LNCaP clone FGC (cell line): ENCODE measurements at regions not wholly inside any gene's neighbourhood (a gene's known extent, or its start where the extent isn't known, plus 50 kb on each side); places are given as distances from the start of the nearest gene placed in this dataset.

Source experiments
- DNase-seq: peaks from one replicate; pipeline ENCODE4 v3.0.0-alpha.2; 2011; ENCODE audit warnings: low read depth
- H3K4me3 ChIP-seq: 2 replicates; pipeline ENCODE4 v1.5.1; 2011; ENCODE audit warnings: mild to moderate bottlenecking, low read depth, low read length, control low read depth
- TF ChIP-seq, protein P1 (sequence below): IDR thresholded peaks from 2 replicates; pipeline ENCODE4 v1.5.1; 2012; ENCODE audit warnings: mild to moderate bottlenecking; ENCODE audit not compliant: control insufficient read depth, insufficient read depth; ENCODE audit errors: extremely low read depth

DNA sequence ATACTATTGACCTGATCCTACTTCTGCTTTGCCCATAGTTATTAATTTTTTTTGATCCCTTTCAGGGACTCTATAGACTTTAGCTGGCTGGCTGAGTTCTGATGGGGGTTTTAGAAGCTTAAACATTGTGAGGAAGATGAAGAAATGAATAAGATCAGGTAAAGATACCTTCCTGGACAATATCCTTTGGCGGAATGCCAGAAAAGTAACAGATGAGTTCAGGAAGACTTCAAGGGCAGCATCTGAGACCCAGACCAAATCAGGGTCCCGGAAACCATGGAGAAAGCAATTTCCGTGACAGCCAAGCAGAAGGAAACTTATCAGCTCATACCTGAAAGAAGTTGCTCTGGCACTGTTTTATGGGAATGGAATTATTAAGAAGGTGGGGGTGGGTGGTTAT, 100.4 kb downstream of the XCL2 start:
- DNase-seq, result no peak
- TF ChIP-seq, protein P1, sequence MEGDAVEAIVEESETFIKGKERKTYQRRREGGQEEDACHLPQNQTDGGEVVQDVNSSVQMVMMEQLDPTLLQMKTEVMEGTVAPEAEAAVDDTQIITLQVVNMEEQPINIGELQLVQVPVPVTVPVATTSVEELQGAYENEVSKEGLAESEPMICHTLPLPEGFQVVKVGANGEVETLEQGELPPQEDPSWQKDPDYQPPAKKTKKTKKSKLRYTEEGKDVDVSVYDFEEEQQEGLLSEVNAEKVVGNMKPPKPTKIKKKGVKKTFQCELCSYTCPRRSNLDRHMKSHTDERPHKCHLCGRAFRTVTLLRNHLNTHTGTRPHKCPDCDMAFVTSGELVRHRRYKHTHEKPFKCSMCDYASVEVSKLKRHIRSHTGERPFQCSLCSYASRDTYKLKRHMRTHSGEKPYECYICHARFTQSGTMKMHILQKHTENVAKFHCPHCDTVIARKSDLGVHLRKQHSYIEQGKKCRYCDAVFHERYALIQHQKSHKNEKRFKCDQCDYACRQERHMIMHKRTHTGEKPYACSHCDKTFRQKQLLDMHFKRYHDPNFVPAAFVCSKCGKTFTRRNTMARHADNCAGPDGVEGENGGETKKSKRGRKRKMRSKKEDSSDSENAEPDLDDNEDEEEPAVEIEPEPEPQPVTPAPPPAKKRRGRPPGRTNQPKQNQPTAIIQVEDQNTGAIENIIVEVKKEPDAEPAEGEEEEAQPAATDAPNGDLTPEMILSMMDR, result no peak
- H3K4me3 ChIP-seq, result no peak overlapping the region

DNA sequence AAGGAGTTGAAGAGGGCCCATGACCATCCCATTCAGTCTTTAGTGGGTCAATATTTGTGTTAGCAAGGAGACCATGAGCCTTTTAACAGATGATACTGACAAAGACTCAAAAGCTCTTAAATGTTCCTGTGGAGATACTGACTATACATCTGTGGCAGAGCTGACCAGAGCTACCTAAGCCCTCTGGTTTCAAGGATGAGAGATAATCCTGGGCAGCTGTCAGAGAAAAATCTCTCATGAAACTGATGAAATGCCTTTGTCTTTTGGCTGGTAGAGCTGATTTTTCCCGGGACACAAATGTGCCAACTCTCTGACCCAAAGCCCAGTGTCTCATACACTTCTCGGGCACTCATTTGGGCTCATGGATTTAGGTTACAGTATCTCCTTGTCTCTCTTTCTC, 100.9 kb downstream of the XCL2 start:
- no peak overlapping the region for H3K4me3 ChIP-seq
- no peak for DNase-seq
- TF ChIP-seq, protein P1, result no peak

DNA sequence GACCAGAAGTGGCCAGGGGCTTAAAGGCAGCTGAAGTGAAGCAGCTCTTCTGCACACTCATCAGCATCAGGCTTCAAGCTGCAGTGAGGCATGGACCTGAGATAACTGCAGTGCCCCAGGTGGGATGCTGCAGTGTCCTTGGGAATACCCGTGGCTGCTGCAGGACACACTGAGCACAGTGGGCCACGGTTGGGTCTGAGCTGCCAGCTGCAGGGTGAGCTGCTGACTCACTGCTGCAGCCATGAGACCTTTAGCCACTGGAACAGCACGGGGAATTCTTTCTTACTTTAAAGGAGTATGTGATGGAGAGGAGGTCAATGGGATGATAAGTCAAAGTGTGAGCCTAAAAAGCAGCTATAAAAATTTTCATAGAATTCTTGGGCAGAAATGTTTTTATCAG, 102.1 kb downstream of the XCL2 start:
- no peak overlapping the region for H3K4me3 ChIP-seq
- no peak for DNase-seq
- TF ChIP-seq, protein P1, result no peak

DNA sequence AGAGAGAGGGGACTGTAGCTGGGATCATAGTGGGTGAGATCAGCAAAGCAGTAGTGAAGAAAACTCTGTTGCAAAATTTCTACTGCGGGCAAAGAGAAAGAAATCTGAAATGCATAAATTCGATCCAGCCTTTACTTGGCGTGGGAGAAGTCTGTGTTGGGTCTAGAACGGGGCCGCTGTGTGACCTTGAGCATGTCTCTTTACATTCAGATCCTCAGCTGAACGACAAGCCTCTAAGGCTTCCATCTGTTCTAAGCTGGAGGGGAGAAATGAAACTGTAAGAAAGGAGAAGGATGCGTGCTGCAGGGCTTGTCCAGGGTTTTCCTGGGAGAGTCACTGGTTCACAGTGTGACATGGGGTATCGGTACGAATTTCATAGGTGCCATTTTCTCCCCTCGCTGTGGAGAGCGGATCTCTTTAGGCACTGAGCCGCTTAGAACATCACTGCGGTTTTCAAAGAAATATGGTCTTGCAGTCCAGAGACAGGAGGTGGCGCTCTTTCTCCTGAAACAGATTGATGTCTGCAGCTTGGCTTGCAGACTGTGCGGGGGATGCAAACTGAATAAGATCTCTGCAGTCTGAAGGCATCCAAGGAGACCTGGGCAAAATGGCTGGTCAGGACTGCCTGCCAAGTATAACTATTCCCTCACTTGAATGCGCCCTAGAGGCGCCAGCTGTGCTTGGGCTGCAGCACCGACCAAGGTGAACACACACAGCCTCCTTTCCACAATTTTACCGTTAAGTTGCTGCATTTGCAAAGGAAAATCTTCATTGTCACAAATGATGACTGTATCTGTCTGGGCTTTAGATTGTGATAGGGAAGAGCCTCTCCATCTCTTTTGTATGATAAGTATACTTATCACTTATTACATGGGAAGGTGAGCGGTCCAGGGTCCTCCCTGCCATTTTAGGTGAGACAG, 104.1 kb downstream of the XCL2 start:
- DNase-seq, result peak; percentile 47
- H3K4me3 ChIP-seq, result no peak overlapping the region
- TF ChIP-seq, protein P1, result peak; percentile 83

DNA sequence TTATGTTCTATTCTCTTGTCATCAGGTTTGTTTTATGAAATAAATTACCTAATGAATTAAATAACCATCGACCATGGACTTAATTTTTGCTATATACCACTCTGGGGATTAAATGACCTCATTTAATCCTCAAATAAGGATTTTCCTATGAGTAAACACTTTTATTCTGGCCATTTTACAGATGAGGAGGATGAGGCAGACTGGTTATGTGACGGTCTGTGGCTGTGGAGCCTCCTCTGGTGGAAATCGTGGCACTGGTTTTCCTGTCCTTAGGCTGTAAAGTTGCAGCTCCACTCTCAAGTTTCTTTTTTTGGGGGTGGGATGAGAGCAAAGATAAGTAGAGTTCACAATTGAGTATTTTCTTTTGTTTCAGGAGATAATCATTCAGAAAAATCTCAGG, 105.2 kb downstream of the XCL2 start:
- TF ChIP-seq, protein P1, result no peak
- DNase-seq, result no peak
- no peak overlapping the region for H3K4me3 ChIP-seq

DNA sequence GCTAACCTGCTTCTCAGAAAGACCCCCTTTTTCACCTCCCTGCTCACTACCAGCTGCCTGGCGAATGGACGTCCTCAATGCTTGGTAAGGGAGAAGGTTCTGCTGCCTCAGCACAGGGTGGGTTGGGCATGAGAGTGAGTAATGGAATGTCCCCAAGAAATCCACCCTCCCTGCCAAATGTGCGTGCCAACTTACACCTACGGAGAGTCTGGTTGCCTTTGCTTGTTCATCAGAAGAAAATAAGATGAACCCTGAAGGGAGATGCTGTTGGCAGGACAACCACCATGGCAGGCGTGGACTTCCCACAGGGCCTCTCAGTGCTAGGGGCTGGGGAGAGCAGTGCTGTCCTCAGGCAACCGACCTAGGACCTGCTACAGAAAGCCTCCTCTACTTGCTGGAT, 106.0 kb downstream of the XCL2 start:
- DNase-seq, result no peak
- H3K4me3 ChIP-seq, result no peak overlapping the region
- TF ChIP-seq, protein P1, result no peak

DNA sequence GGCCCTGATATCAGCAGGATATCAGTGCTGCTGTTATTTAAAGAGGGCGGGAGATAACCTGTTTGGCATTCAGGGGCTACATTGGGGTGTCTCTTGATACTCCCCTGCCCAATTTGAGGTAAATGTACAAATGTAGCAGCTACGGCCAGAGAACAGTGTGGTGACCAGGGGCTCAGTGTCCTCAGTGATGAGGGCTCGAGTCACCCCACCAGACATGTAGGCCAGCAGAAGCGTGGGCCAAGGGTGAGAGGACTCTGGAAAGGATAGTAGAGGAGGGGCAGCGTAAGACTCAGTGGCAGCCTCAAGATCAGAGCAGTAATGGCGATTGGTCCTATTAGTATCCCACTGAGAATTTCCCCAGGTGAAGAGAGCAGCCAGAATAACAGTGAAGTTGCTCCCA, 108.4 kb downstream of the XCL2 start:
- TF ChIP-seq, protein P1, result no peak
- DNase-seq, result no peak
- H3K4me3 ChIP-seq, result no peak overlapping the region
